ENCODE measurements at regions not wholly inside any gene's neighbourhood (a gene's known extent, or its start where the extent isn't known, plus 50 kb on each side); places are given as distances from the start of the nearest gene placed in this dataset.

DNA sequence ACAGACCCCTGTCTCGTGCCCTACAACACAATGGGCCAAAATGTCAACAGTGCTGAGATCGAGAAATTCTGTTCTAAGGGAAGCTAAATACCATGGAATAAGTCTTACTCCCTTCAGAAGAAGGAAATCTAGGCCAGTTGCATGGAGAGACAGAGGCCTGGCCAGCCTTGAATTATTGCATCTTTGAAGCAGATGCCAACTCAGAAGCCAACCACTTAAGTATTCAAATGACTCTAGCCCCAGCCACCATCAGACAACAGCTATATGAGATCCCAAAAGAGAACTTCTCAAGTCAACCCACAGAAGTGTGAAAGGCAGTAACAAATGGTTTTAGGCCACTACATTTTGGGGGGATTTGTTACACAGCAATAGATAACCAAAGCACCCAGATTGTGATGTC is 180.1 kb downstream of the ACTL7B start:
- Histone ChIP-seq H3K4me1 (ENCODE audit: insufficient read depth, low read length, severe bottlenecking) (no peaks in the 10 kb centered on the region), H3K9ac (ENCODE audit: low read length) (no peak overlapping the region), H3K9me2 (ENCODE audit: low read depth, low read length) (no peaks in the 10 kb centered on the region), H3K36me3 (ENCODE audit: insufficient read depth, low read length) (no peaks in the 10 kb centered on the region), H4K20me1 (ENCODE audit: insufficient read depth, low read length) (no peaks in the 10 kb centered on the region), H3K4me2 (ENCODE audit: low read length) (no peak overlapping the region), H3F3A (ENCODE audit: insufficient read depth, low read length) (no peaks in the 10 kb centered on the region), H3K27ac (ENCODE audit: low read depth, low read length, poor library complexity, severe bottlenecking) (no peak overlapping the region), H3K79me2 (ENCODE audit: insufficient read depth, low read length) (no peaks in the 10 kb centered on the region), H2AFZ (ENCODE audit: low read length) (no peak overlapping the region), H3K27me3 (ENCODE audit: insufficient read depth, low read length) (no peaks in the 10 kb centered on the region), H3K4me3 (ENCODE audit: low read depth, low read length, poor library complexity, severe bottlenecking) (no peak overlapping the region), H3K9me3 (ENCODE audit: low read length) (no peaks in the 10 kb centered on the region)
- no peak for TF ChIP-seq EZH2 (IDR thresholded peaks at IDR 0.05; ENCODE audit: borderline replicate concordance, low read length)
- TF ChIP-seq, protein P1, sequence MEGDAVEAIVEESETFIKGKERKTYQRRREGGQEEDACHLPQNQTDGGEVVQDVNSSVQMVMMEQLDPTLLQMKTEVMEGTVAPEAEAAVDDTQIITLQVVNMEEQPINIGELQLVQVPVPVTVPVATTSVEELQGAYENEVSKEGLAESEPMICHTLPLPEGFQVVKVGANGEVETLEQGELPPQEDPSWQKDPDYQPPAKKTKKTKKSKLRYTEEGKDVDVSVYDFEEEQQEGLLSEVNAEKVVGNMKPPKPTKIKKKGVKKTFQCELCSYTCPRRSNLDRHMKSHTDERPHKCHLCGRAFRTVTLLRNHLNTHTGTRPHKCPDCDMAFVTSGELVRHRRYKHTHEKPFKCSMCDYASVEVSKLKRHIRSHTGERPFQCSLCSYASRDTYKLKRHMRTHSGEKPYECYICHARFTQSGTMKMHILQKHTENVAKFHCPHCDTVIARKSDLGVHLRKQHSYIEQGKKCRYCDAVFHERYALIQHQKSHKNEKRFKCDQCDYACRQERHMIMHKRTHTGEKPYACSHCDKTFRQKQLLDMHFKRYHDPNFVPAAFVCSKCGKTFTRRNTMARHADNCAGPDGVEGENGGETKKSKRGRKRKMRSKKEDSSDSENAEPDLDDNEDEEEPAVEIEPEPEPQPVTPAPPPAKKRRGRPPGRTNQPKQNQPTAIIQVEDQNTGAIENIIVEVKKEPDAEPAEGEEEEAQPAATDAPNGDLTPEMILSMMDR (IDR thresholded peaks at IDR 0.05; ENCODE audit: low read length), result no peak

DNA sequence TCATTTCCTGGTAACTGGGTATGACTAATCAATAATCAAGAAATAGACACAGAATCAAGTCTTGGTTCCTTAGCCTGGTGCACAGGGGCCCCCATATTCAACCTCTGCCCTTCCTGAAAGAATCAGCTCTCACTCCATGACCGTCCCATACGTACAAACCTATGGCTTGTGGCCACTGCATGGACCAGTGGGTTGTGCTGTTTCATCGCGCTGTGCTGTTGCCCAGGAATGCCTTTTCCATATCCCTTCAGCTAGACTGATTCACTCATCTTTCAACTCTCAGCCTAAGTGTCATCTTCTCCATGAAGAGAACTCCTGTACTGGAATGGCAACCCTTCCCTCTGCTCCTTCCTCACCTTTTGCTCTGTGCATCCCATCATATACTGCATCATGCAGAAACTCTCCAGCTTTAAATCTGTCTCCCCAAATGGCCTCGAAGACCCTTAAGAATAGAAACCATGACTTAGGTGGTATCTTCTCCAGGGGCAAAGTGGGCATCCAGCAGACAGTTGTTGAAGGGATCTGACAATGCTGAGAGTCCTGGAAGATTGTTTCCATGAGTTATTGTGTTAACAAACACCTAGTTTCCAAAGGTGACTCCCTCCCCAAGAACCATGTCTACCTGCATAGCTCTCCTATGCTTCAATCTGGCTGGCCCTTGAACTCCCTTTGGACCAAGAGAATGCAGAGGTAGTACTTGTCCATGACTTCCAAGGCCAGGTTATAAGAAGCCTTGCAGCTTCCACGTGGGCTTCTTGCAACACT is 180.8 kb downstream of the ACTL7B start:
- no peaks in the 10 kb centered on the region for H3K79me2 ChIP-seq (ENCODE audit: insufficient read depth, low read length)
- H3K27me3 ChIP-seq (ENCODE audit: insufficient read depth, low read length), result no peaks in the 10 kb centered on the region
- no peaks in the 10 kb centered on the region for H3K36me3 ChIP-seq (ENCODE audit: insufficient read depth, low read length)
- TF ChIP-seq, protein P1 (IDR thresholded peaks at IDR 0.05; ENCODE audit: low read length), result no peak
- no peak for TF ChIP-seq EZH2 (IDR thresholded peaks at IDR 0.05; ENCODE audit: borderline replicate concordance, low read length)
- H3K27ac ChIP-seq (ENCODE audit: low read depth, low read length, poor library complexity, severe bottlenecking), result no peak overlapping the region
- no peak overlapping the region for H2AFZ ChIP-seq (ENCODE audit: low read length)
- H4K20me1 ChIP-seq (ENCODE audit: insufficient read depth, low read length), result no peaks in the 10 kb centered on the region
- no peaks in the 10 kb centered on the region for H3K4me1 ChIP-seq (ENCODE audit: insufficient read depth, low read length, severe bottlenecking)
- no peaks in the 10 kb centered on the region for H3K9me2 ChIP-seq (ENCODE audit: low read depth, low read length)
- H3K4me3 ChIP-seq (ENCODE audit: low read depth, low read length, poor library complexity, severe bottlenecking), result no peak overlapping the region
- H3K4me2 ChIP-seq (ENCODE audit: low read length), result no peak overlapping the region
- H3F3A ChIP-seq (ENCODE audit: insufficient read depth, low read length), result no peaks in the 10 kb centered on the region
- no peak overlapping the region for H3K9ac ChIP-seq (ENCODE audit: low read length)
- H3K9me3 ChIP-seq (ENCODE audit: low read length), result no peaks in the 10 kb centered on the region

DNA sequence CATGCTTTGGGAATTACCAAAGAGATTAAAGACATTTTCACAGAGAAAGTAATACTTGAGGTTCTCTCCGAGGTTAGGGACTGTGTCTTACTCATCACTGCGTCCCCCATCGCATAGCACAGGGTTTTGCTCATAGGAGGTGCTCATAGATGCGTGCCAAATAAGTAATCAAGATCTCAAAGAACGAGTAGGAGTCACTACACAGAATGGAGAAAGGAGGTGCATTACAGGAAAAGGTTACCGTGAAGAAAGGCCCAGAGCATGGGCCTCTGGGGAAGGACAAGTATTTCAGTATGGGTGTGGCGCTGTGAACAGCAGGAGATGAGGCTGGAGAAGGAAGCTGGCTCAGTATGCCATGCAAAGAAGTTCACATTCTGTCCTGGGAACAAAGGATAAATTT is 182.4 kb downstream of the ACTL7B start:
- Histone ChIP-seq H3K79me2 (ENCODE audit: insufficient read depth, low read length) (no peaks in the 10 kb centered on the region), H3K36me3 (ENCODE audit: insufficient read depth, low read length) (no peaks in the 10 kb centered on the region), H3K9ac (ENCODE audit: low read length) (no peak overlapping the region), H3K4me3 (ENCODE audit: low read depth, low read length, poor library complexity, severe bottlenecking) (no peak overlapping the region), H3K4me1 (ENCODE audit: insufficient read depth, low read length, severe bottlenecking) (no peaks in the 10 kb centered on the region), H3K27me3 (ENCODE audit: insufficient read depth, low read length) (no peaks in the 10 kb centered on the region), H3K4me2 (ENCODE audit: low read length) (no peak overlapping the region), H3F3A (ENCODE audit: insufficient read depth, low read length) (no peaks in the 10 kb centered on the region), H3K9me2 (ENCODE audit: low read depth, low read length) (no peaks in the 10 kb centered on the region), H2AFZ (ENCODE audit: low read length) (no peak overlapping the region), H4K20me1 (ENCODE audit: insufficient read depth, low read length) (no peaks in the 10 kb centered on the region), H3K9me3 (ENCODE audit: low read length) (no peaks in the 10 kb centered on the region), H3K27ac (ENCODE audit: low read depth, low read length, poor library complexity, severe bottlenecking) (no peak overlapping the region)
- TF ChIP-seq EZH2 (IDR thresholded peaks at IDR 0.05; ENCODE audit: borderline replicate concordance, low read length), result no peak
- TF ChIP-seq, protein P1 (IDR thresholded peaks at IDR 0.05; ENCODE audit: low read length), result no peak

All from OCI-LY1 (cell line).